ENCODE measurements at regions not wholly inside any gene's neighbourhood (a gene's known extent, or its start where the extent isn't known, plus 50 kb on each side); places are given as distances from the start of the nearest gene placed in this dataset.

DNA sequence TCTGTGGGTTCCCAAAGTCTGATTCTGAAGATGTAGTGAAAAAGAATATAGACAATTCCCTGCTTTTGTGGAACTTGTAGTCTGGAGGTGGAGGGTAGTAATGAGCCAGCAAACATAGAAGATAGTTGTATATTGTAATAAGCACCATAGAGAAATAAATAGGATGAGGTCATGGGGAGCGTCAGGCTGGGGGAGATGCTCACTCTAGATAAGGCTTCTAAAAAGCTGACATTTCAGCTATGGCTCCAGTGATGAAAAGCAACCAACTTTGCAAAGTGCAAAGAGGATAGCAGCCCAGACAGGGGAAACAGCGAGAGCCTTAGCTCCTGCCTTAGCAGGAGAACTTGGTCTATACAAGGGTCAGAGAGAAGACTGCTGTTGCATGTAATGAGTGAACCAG, 98.0 kb upstream of the RALGPS2 start:
- TF ChIP-seq, protein P1, sequence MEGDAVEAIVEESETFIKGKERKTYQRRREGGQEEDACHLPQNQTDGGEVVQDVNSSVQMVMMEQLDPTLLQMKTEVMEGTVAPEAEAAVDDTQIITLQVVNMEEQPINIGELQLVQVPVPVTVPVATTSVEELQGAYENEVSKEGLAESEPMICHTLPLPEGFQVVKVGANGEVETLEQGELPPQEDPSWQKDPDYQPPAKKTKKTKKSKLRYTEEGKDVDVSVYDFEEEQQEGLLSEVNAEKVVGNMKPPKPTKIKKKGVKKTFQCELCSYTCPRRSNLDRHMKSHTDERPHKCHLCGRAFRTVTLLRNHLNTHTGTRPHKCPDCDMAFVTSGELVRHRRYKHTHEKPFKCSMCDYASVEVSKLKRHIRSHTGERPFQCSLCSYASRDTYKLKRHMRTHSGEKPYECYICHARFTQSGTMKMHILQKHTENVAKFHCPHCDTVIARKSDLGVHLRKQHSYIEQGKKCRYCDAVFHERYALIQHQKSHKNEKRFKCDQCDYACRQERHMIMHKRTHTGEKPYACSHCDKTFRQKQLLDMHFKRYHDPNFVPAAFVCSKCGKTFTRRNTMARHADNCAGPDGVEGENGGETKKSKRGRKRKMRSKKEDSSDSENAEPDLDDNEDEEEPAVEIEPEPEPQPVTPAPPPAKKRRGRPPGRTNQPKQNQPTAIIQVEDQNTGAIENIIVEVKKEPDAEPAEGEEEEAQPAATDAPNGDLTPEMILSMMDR (IDR thresholded peaks at IDR 0.05 in 4 of 5, conservative IDR thresholded peaks at IDR 0.05 in 1 of 5), result no peak
- no peak for TF ChIP-seq POLR2A (IDR thresholded peaks at IDR 0.05)

All from gastrocnemius medialis (tissue), 4 donors.